ENCODE measurements at regions not wholly inside any gene's neighbourhood (a gene's known extent, or its start where the extent isn't known, plus 50 kb on each side); places are given as distances from the start of the nearest gene placed in this dataset.
A peak's percentile ranks its signal among the peaks of the same experiment; 100 is the strongest.

GRCh38 chr2:150824118-150824517 is 336.7 kb upstream of the RND3 start:
- TF ChIP-seq CTCF (conservative IDR thresholded peaks at IDR 0.05) (no peak), ZFX (IDR thresholded peaks at IDR 0.05) (no peak)
- no peak overlapping the region for H3K27ac ChIP-seq

GRCh38 chr2:150817422-150817821 is 330.0 kb upstream of the RND3 start:
- no peak overlapping the region for H3K27ac ChIP-seq
- TF ChIP-seq ZFX (IDR thresholded peaks at IDR 0.05) (no peak), CTCF (conservative IDR thresholded peaks at IDR 0.05) (no peak)

- peak overlapping the region; percentile 22 for H3K27ac ChIP-seq
- TF ChIP-seq CTCF (conservative IDR thresholded peaks at IDR 0.05) = no peak
- TF ChIP-seq ZFX (IDR thresholded peaks at IDR 0.05) = no peak
Measured at GRCh38 chr2:150812664-150813367, 325.3 kb upstream of the RND3 start.

- no peak for TF ChIP-seq ZFX (IDR thresholded peaks at IDR 0.05)
- no peak for TF ChIP-seq CTCF (conservative IDR thresholded peaks at IDR 0.05)
- no peak overlapping the region for H3K27ac ChIP-seq
Measured at GRCh38 chr2:150812066-150812465, 324.6 kb upstream of the RND3 start.

GRCh38 chr2:150811259-150811855 is 323.9 kb upstream of the RND3 start:
- no peak overlapping the region for H3K27ac ChIP-seq
- TF ChIP-seq CTCF (conservative IDR thresholded peaks at IDR 0.05) (no peak), ZFX (IDR thresholded peaks at IDR 0.05) (no peak)

GRCh38 chr2:150809103-150809502 is 321.6 kb upstream of the RND3 start:
- no peak overlapping the region for H3K27ac ChIP-seq
- TF ChIP-seq ZFX (IDR thresholded peaks at IDR 0.05) (no peak), CTCF (conservative IDR thresholded peaks at IDR 0.05) (no peak)

GRCh38 chr2:150806336-150806735 is 318.9 kb upstream of the RND3 start:
- TF ChIP-seq CTCF (conservative IDR thresholded peaks at IDR 0.05) (no peak), ZFX (IDR thresholded peaks at IDR 0.05) (no peak)
- H3K27ac ChIP-seq = no peak overlapping the region
